SK-N-SH (cell line): ENCODE measurements at regions not wholly inside any gene's neighbourhood (a gene's known extent, or its start where the extent isn't known, plus 50 kb on each side); places are given as distances from the start of the nearest gene placed in this dataset.

ENCODE experiments used
- CTCF ChIA-PET: fragments of 300-600, 350-600 bp; formaldehyde crosslinking; extraction: SDS; loops from one replicate; lab custom pipeline; 2021; lab: Yijun Ruan, JAX
- POLR2A ChIA-PET: fragments of 350-600 bp; sonication (Branson Sonifier 250); formaldehyde crosslinking; extraction: SDS; loops from one replicate; lab custom pipeline; 2020; ENCODE audit warnings: antibody characterized with exemption, inconsistent platforms; lab: Yijun Ruan, JAX
- DNase-seq: peaks from one replicate; pipeline ENCODE4 v3.0.0; 2012
- H2AFZ ChIP-seq: fragments of 200-600 bp; sonication (generic); 2 replicates; pipeline ENCODE4 v1.8.1; 2016; ENCODE audit warnings: antibody characterized with exemption, mild to moderate bottlenecking, low read depth
- H3F3A ChIP-seq: fragments of 200-600 bp; sonication (generic); replicated peaks from 2 replicates; pipeline ENCODE3; 2016; ENCODE audit warnings: antibody characterized with exemption, mild to moderate bottlenecking; ENCODE audit not compliant: insufficient read depth
- H3K27ac ChIP-seq, 2 experiments: fragments of 200-500 bp in 1 of 2; fragments of 200-600 bp in 1 of 2; sonication (Bioruptor generic) in 1 of 2; sonication (generic), shearing (Covaris generic) in 1 of 2; 2 replicates each; pipeline versions ENCODE4 v1.5.1 to v1.6.1; 2014 to 2016; ENCODE audit warnings: low read depth in 2 of 2, inconsistent platforms in 1 of 2, low read length in 1 of 2, mild to moderate bottlenecking in 1 of 2, mixed read lengths in 1 of 2
- H3K27me3 ChIP-seq: fragments of 200-600 bp; sonication (generic), shearing (Covaris generic); 2 replicates; pipeline ENCODE4 v1.6.1; 2016; ENCODE audit warnings: mixed run types; ENCODE audit not compliant: insufficient read depth
- H3K36me3 ChIP-seq, 2 experiments: fragments of 200-500 bp in 1 of 2; fragments of 200-600 bp in 1 of 2; sonication (Bioruptor generic) in 1 of 2; sonication (generic) in 1 of 2; replicated peaks in 1 of 2; 2 replicates each; pipeline versions ENCODE3 to v1.5.1; 2014 to 2016; ENCODE audit warnings: low read length in 1 of 2, mild to moderate bottlenecking in 1 of 2; ENCODE audit not compliant: insufficient read depth in 2 of 2, control insufficient read depth in 1 of 2
- H3K4me1 ChIP-seq, 2 experiments: fragments of 200-500 bp in 1 of 2; fragments of 200-600 bp in 1 of 2; sonication (Bioruptor generic) in 1 of 2; sonication (generic), shearing (Covaris generic) in 1 of 2; 2 replicates each; pipeline versions ENCODE4 v1.5.1 to v1.6.1; 2014 to 2016; ENCODE audit warnings: low read depth in 1 of 2, low read length in 1 of 2, mixed run types in 1 of 2; ENCODE audit not compliant: insufficient read depth in 2 of 2, control insufficient read depth in 1 of 2
- H3K4me2 ChIP-seq: fragments of 200-600 bp; sonication (generic), shearing (Covaris generic); 2 replicates; pipeline ENCODE4 v1.6.1; 2017; ENCODE audit warnings: mixed run types
- H3K4me3 ChIP-seq, 2 experiments: fragments of 200-500 bp in 1 of 2; fragments of 200-600 bp in 1 of 2; sonication (Bioruptor generic) in 1 of 2; sonication (generic), shearing (Covaris generic) in 1 of 2; 2 replicates each; pipeline versions ENCODE4 v1.5.1 to v1.8.1; 2014 to 2016; ENCODE audit warnings: low read depth in 2 of 2, inconsistent platforms in 1 of 2, low read length in 1 of 2, mild to moderate bottlenecking in 1 of 2, mixed read lengths in 1 of 2, moderate library complexity in 1 of 2
- H3K79me2 ChIP-seq: fragments of 200-600 bp; sonication (generic); 2 replicates; pipeline ENCODE4 v1.8.1; 2017; ENCODE audit warnings: mild to moderate bottlenecking; ENCODE audit not compliant: insufficient read depth
- H3K9ac ChIP-seq: fragments of 200-600 bp; sonication (generic); 2 replicates; pipeline ENCODE4 v1.6.1; 2017; ENCODE audit warnings: mixed run types
- H3K9me2 ChIP-seq: fragments of 200-600 bp; sonication (generic); 2 replicates; pipeline ENCODE4 v1.6.1; 2017; ENCODE audit warnings: mixed run types
- H3K9me3 ChIP-seq: fragments of 200-600 bp; sonication (generic); 2 replicates; pipeline ENCODE4 v1.6.1; 2017; ENCODE audit warnings: mixed run types, mild to moderate bottlenecking, moderate library complexity
- H4K20me1 ChIP-seq: fragments of 200-600 bp; sonication (generic); 2 replicates; pipeline ENCODE4 v1.6.1; 2017; ENCODE audit warnings: mild to moderate bottlenecking, mixed run types; ENCODE audit not compliant: insufficient read depth
- EZH2phosphoT487 ChIP-seq: fragments of 200-600 bp; sonication (generic); IDR thresholded peaks from 2 replicates; pipeline ENCODE4 v1.6.1; 2017; ENCODE audit warnings: low read depth, mixed run types, mild to moderate bottlenecking, antibody characterized with exemption, moderate library complexity, borderline replicate concordance
- FOSL2 ChIP-seq: IDR thresholded peaks from 2 replicates; pipeline ENCODE4 v1.4.0; 2012; ENCODE audit warnings: low read depth, mild to moderate bottlenecking, moderate library complexity, borderline replicate concordance
- FOXM1 ChIP-seq: IDR thresholded peaks from 2 replicates; pipeline ENCODE4 v1.4.0; 2012; ENCODE audit warnings: low read depth, mild to moderate bottlenecking
- GABPA ChIP-seq: IDR thresholded peaks from 2 replicates; pipeline ENCODE4 v1.4.0; 2012; ENCODE audit warnings: low read depth, mild to moderate bottlenecking
- GATA2 ChIP-seq: sonication (generic); formaldehyde crosslinking; IDR thresholded peaks from 2 replicates; pipeline ENCODE4 v1.5.0; 2020; ENCODE audit warnings: mild to moderate bottlenecking, missing genetic modification reagents
- JUND ChIP-seq: IDR thresholded peaks from 2 replicates; pipeline ENCODE4 v1.4.0; 2012
- MEF2A ChIP-seq: IDR thresholded peaks from 2 replicates; pipeline ENCODE4 v1.4.0; 2012; ENCODE audit warnings: low read depth, borderline replicate concordance
- NFIC ChIP-seq: IDR thresholded peaks from 2 replicates; pipeline ENCODE4 v1.4.0; 2012; ENCODE audit warnings: borderline replicate concordance
- NRF1 ChIP-seq: IDR thresholded peaks from 2 replicates; pipeline ENCODE4 v1.6.1; 2012; ENCODE audit warnings: low read depth, mild to moderate bottlenecking, low read length
- POLR2AphosphoS5 ChIP-seq: IDR thresholded peaks from 2 replicates; pipeline ENCODE4 v1.6.1; 2012; ENCODE audit warnings: low read depth, low read length
- RCOR1 ChIP-seq: fragments of 150-350 bp; IDR thresholded peaks from 2 replicates; pipeline ENCODE4 v1.6.1; 2017; ENCODE audit warnings: antibody characterized with exemption, low read length
- RFX5 ChIP-seq: IDR thresholded peaks from 2 replicates; pipeline ENCODE4 v1.6.1; 2012; ENCODE audit warnings: mild to moderate bottlenecking, improper control_type of control experiment, low read length
- SMC3 ChIP-seq: IDR thresholded peaks from 2 replicates; pipeline ENCODE4 v1.6.1; 2012; ENCODE audit warnings: low read depth, low read length, improper control_type of control experiment
- TCF12 ChIP-seq: IDR thresholded peaks from 2 replicates; pipeline ENCODE4 v1.4.0; 2012
- YY1 ChIP-seq: IDR thresholded peaks from 2 replicates; pipeline ENCODE4 v1.4.0; 2012; ENCODE audit warnings: low read depth, mild to moderate bottlenecking
- WGBS: methylation state at CpG from one replicate; pipeline ENCODE4 v1.1.6; 2017; ENCODE audit warnings: low lambda C conversion rate; 5-methylcytosine and 5-hydroxymethylcytosine counted together
- TF ChIP-seq, protein P1 (sequence below): fragments of 150-350 bp; IDR thresholded peaks from 2 replicates; pipeline ENCODE4 v1.6.1; 2016; ENCODE audit warnings: mild to moderate bottlenecking, low read depth, low read length
- TF ChIP-seq, protein P2 (sequence below): IDR thresholded peaks from 2 replicates; pipeline ENCODE4 v1.4.0; 2012; ENCODE audit warnings: low read depth, borderline replicate concordance
- TF ChIP-seq, protein P3 (sequence below): IDR thresholded peaks from 2 replicates; pipeline ENCODE4; 2012
- TF ChIP-seq, protein P4 (sequence below): IDR thresholded peaks from 2 replicates; pipeline ENCODE4 v1.6.1; 2012; ENCODE audit warnings: mild to moderate bottlenecking, low read depth, low read length, moderate library complexity

DNA sequence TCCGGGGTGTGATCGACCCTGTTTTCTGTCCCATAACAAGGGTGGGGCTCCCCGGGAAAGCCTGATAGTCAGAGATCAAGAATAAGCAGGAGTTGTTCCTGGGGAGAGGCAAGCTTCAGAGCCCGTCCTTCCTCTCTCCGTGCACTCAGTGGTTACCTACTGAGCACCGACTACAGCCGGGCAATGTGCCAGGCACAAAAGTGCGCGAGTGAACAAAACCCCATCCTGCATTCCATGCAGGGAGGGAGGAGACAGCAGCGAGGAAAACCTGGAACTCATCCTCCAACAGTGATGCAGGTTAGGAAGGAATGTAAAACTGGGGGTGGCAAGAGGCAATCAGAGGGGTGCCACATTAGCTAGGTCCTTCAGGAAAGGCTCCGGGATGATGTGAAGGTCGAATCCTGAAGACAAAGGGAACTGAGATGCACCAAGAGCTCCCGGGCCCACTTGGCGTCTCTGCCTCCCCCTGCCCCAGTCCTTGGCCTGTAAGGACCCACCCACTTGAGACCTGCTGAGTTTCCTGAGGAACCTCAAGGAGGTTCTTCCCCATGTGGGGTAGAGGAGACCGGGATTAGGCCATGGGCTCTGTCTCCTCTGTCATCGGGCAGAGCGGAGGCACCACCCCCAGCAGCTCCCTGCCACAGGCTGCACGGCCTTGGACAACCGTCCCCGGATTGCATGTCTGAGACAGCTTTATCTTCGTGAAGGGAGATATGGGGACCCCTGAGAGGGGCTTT lies 198.2 kb downstream of the NDUFA10 start:
- H3F3A ChIP-seq = no peaks in the 10 kb centered on the region
- H3K4me3 ChIP-seq = no peak overlapping the region
- TF ChIP-seq MEF2A = no peak
- TF ChIP-seq SMC3 = no peak
- no peak for TF ChIP-seq TCF12
- TF ChIP-seq RFX5 = no peak
- TF ChIP-seq, protein P1, sequence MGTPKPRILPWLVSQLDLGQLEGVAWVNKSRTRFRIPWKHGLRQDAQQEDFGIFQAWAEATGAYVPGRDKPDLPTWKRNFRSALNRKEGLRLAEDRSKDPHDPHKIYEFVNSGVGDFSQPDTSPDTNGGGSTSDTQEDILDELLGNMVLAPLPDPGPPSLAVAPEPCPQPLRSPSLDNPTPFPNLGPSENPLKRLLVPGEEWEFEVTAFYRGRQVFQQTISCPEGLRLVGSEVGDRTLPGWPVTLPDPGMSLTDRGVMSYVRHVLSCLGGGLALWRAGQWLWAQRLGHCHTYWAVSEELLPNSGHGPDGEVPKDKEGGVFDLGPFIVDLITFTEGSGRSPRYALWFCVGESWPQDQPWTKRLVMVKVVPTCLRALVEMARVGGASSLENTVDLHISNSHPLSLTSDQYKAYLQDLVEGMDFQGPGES = no peak
- TF ChIP-seq YY1 = no peak
- no peak for TF ChIP-seq GATA2 (CRISPR knock-in tag)
- no peak for TF ChIP-seq JUND
- no peak for TF ChIP-seq FOXM1
- TF ChIP-seq, protein P2, sequence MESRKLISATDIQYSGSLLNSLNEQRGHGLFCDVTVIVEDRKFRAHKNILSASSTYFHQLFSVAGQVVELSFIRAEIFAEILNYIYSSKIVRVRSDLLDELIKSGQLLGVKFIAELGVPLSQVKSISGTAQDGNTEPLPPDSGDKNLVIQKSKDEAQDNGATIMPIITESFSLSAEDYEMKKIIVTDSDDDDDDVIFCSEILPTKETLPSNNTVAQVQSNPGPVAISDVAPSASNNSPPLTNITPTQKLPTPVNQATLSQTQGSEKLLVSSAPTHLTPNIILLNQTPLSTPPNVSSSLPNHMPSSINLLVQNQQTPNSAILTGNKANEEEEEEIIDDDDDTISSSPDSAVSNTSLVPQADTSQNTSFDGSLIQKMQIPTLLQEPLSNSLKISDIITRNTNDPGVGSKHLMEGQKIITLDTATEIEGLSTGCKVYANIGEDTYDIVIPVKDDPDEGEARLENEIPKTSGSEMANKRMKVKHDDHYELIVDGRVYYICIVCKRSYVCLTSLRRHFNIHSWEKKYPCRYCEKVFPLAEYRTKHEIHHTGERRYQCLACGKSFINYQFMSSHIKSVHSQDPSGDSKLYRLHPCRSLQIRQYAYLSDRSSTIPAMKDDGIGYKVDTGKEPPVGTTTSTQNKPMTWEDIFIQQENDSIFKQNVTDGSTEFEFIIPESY = no peak
- no peak for TF ChIP-seq GABPA
- no peak for TF ChIP-seq NFIC
- no peak for TF ChIP-seq POLR2AphosphoS5
- no peak for TF ChIP-seq EZH2phosphoT487
- no peak for TF ChIP-seq NRF1
- TF ChIP-seq, protein P3, sequence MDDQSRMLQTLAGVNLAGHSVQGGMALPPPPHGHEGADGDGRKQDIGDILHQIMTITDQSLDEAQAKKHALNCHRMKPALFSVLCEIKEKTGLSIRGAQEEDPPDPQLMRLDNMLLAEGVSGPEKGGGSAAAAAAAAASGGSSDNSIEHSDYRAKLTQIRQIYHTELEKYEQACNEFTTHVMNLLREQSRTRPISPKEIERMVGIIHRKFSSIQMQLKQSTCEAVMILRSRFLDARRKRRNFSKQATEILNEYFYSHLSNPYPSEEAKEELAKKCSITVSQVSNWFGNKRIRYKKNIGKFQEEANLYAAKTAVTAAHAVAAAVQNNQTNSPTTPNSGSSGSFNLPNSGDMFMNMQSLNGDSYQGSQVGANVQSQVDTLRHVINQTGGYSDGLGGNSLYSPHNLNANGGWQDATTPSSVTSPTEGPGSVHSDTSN = no peak
- TF ChIP-seq, protein P4, sequence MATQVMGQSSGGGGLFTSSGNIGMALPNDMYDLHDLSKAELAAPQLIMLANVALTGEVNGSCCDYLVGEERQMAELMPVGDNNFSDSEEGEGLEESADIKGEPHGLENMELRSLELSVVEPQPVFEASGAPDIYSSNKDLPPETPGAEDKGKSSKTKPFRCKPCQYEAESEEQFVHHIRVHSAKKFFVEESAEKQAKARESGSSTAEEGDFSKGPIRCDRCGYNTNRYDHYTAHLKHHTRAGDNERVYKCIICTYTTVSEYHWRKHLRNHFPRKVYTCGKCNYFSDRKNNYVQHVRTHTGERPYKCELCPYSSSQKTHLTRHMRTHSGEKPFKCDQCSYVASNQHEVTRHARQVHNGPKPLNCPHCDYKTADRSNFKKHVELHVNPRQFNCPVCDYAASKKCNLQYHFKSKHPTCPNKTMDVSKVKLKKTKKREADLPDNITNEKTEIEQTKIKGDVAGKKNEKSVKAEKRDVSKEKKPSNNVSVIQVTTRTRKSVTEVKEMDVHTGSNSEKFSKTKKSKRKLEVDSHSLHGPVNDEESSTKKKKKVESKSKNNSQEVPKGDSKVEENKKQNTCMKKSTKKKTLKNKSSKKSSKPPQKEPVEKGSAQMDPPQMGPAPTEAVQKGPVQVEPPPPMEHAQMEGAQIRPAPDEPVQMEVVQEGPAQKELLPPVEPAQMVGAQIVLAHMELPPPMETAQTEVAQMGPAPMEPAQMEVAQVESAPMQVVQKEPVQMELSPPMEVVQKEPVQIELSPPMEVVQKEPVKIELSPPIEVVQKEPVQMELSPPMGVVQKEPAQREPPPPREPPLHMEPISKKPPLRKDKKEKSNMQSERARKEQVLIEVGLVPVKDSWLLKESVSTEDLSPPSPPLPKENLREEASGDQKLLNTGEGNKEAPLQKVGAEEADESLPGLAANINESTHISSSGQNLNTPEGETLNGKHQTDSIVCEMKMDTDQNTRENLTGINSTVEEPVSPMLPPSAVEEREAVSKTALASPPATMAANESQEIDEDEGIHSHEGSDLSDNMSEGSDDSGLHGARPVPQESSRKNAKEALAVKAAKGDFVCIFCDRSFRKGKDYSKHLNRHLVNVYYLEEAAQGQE = no peak
- no peak for TF ChIP-seq FOSL2
- no peak for TF ChIP-seq RCOR1
- TF ChIP-seq, all 33 proteins: peak for 0
- H3K4me2 ChIP-seq = no peak overlapping the region
- ChIA-PET CTCF (no interaction called here), POLR2A (no interaction called here)
- DNase-seq = peak; percentile 4
- no peaks in the 10 kb centered on the region for H3K79me2 ChIP-seq
- no peaks in the 10 kb centered on the region for H3K9me3 ChIP-seq
- H3K9me2 ChIP-seq = no peaks in the 10 kb centered on the region
- no peak overlapping the region for H3K27ac ChIP-seq
- peaks cover 0 to 21% of the 10 kb centered on the region in 2 experiments; a peak in 1 of 4 replicates for H3K4me1 ChIP-seq
- 58% methylated on average over 18 of the region's 21 CpGs for WGBS
- no peak overlapping the region for H2AFZ ChIP-seq
- no peaks in the 10 kb centered on the region for H4K20me1 ChIP-seq
- no peaks in the 10 kb centered on the region for H3K27me3 ChIP-seq
- H3K9ac ChIP-seq = no peak overlapping the region
- no peaks in the 10 kb centered on the region for H3K36me3 ChIP-seq
